H1 (cell line): ENCODE measurements at regions not wholly inside any gene's neighbourhood (a gene's known extent, or its start where the extent isn't known, plus 50 kb on each side); places are given as distances from the start of the nearest gene placed in this dataset.

Experiments used
- CTCF ChIA-PET: fragments of 300-600 bp; sonication (Branson Sonifier 250); formaldehyde crosslinking; loops from one replicate; lab custom pipeline; 2021; ENCODE audit not compliant: partially characterized antibody; lab: Charles Lee
- POLR2A ChIA-PET: fragments of 300-600 bp; sonication (Branson Sonifier 250); formaldehyde crosslinking; loops from one replicate; lab custom pipeline; 2021; ENCODE audit warnings: inconsistent platforms; ENCODE audit not compliant: partially characterized antibody; lab: Charles Lee
- DNase-seq, 2 experiments: peaks; one replicate each; pipeline versions ENCODE4 v3.0.0 to v3.0.0-alpha.2; 2010 to 2022; ENCODE audit warnings: low spot score in 2 of 2, low read depth in 1 of 2, mixed read lengths in 1 of 2
- FAIRE-seq: peaks from 2 replicates; lab custom pipeline; 2011; peaks lifted over from hg19 to GRCh38; lab: Jason Lieb, UNC
- H2AFZ ChIP-seq: 2 replicates; pipeline ENCODE4 v1.8.1; 2012; ENCODE audit warnings: low read length, inconsistent platforms
- H2AK5ac ChIP-seq: 2 replicates; pipeline ENCODE4 v1.6.1; 2013; ENCODE audit warnings: low read depth, low read length
- H2BK120ac ChIP-seq: replicated peaks from 2 replicates; pipeline ENCODE3; 2013; ENCODE audit warnings: low read depth, low read length, inconsistent platforms
- H2BK12ac ChIP-seq: 2 replicates; pipeline ENCODE4 v1.6.1; 2013; ENCODE audit warnings: low read depth, low read length
- H2BK15ac ChIP-seq: 2 replicates; pipeline ENCODE4 v1.6.1; 2013; ENCODE audit warnings: low read length
- H2BK20ac ChIP-seq: 2 replicates; pipeline ENCODE4 v1.6.1; 2013; ENCODE audit warnings: low read length
- H2BK5ac ChIP-seq: 2 replicates; pipeline ENCODE4 v1.6.1; 2013; ENCODE audit warnings: low read depth, low read length
- H3K14ac ChIP-seq: 2 replicates; pipeline ENCODE4 v1.6.1; 2013; ENCODE audit warnings: inconsistent platforms; ENCODE audit not compliant: insufficient read length
- H3K18ac ChIP-seq: 2 replicates; pipeline ENCODE4 v1.6.1; 2013; ENCODE audit warnings: low read length; ENCODE audit errors: extremely low read depth
- H3K23ac ChIP-seq: 2 replicates; pipeline ENCODE4 v1.6.1; 2013; ENCODE audit warnings: inconsistent platforms; ENCODE audit not compliant: insufficient read length
- H3K23me2 ChIP-seq: 2 replicates; pipeline ENCODE4 v1.6.1; 2013; ENCODE audit warnings: low read depth, low read length
- H3K27ac ChIP-seq: 2 replicates; pipeline ENCODE4 v1.6.1; 2011; ENCODE audit warnings: low read depth, low read length, inconsistent platforms
- H3K27me3 ChIP-seq, 4 experiments: replicated peaks in 1 of 4; 1 replicate in 1 of 4; 2 replicates in 3 of 4; pipeline versions ENCODE4 v1.6.1 to v1.8.1; 2011 to 2013; ENCODE audit warnings: low read length in 3 of 4, mild to moderate bottlenecking in 3 of 4, inconsistent platforms in 2 of 4, mixed read lengths in 2 of 4, moderate library complexity in 1 of 4; ENCODE audit not compliant: control insufficient read depth in 3 of 4, insufficient read depth in 3 of 4; ENCODE audit errors: extremely low read depth in 1 of 4
- H3K36me3 ChIP-seq, 4 experiments: 2 replicates each; pipeline versions ENCODE4 v1.6.1 to v1.8.1; 2011 to 2013; ENCODE audit warnings: mild to moderate bottlenecking in 4 of 4, low read length in 3 of 4, moderate library complexity in 2 of 4, control low read depth in 1 of 4, inconsistent platforms in 1 of 4; ENCODE audit not compliant: insufficient read depth in 4 of 4, control insufficient read depth in 2 of 4
- H3K4ac ChIP-seq: replicated peaks from 2 replicates; pipeline ENCODE3; 2013; ENCODE audit warnings: low read length, low read depth, mixed read lengths, inconsistent platforms; ENCODE audit not compliant: insufficient read length
- H3K4me1 ChIP-seq, 4 experiments: replicated peaks in 1 of 4; 1 replicate in 1 of 4; 2 replicates in 3 of 4; pipeline versions ENCODE4 v1.6.1 to v1.8.1; 2011 to 2013; ENCODE audit warnings: low read length in 3 of 4, inconsistent platforms in 2 of 4, mixed read lengths in 1 of 4; ENCODE audit not compliant: insufficient read depth in 4 of 4, control insufficient read depth in 3 of 4
- H3K4me2 ChIP-seq, 2 experiments: 2 replicates each; pipeline versions ENCODE4 v1.6.1 to v1.8.1; 2011 to 2013; ENCODE audit warnings: low read depth in 2 of 2, low read length in 2 of 2, control low read depth in 1 of 2, inconsistent platforms in 1 of 2, mild to moderate bottlenecking in 1 of 2; ENCODE audit not compliant: insufficient read depth in 1 of 2
- H3K4me3 ChIP-seq, 4 experiments: fragments of 200-600, 300-600 bp in 1 of 4; sonication (generic), shearing (Covaris generic), sonication (Bioruptor Twin) in 1 of 4; 2 replicates each; pipeline versions ENCODE4 v1.5.1 to v1.8.1; 2011 to 2016; ENCODE audit warnings: low read length in 4 of 4, low read depth in 3 of 4, control low read depth in 2 of 4, inconsistent platforms in 2 of 4, mild to moderate bottlenecking in 2 of 4, mixed read lengths in 1 of 4, moderate library complexity in 1 of 4; ENCODE audit not compliant: insufficient read depth in 2 of 4; ENCODE audit errors: extremely low read depth in 1 of 4
- H3K56ac ChIP-seq: replicated peaks from 2 replicates; pipeline ENCODE3; 2013; ENCODE audit warnings: low read depth, mild to moderate bottlenecking, mixed read lengths, low read length, inconsistent platforms; ENCODE audit not compliant: insufficient read length
- H3K79me1 ChIP-seq: 2 replicates; pipeline ENCODE4 v1.6.1; 2013; ENCODE audit warnings: low read depth, low read length, control low read depth
- H3K79me2 ChIP-seq, 2 experiments: 2 replicates each; pipeline versions ENCODE4 v1.6.1 to v1.8.1; 2012 to 2013; ENCODE audit warnings: low read length in 2 of 2, mild to moderate bottlenecking in 2 of 2, inconsistent platforms in 1 of 2; ENCODE audit not compliant: insufficient read depth in 2 of 2, control insufficient read depth in 1 of 2
- H3K9ac ChIP-seq, 4 experiments: replicated peaks in 1 of 4; 1 replicate in 1 of 4; 2 replicates in 3 of 4; pipeline versions ENCODE4 v1.6.1 to v1.8.1; 2011 to 2013; ENCODE audit warnings: low read depth in 3 of 4, low read length in 3 of 4, control low read depth in 2 of 4, mild to moderate bottlenecking in 2 of 4, moderate library complexity in 2 of 4, inconsistent platforms in 1 of 4; ENCODE audit errors: extremely low read depth in 1 of 4
- H3K9me3 ChIP-seq, 2 experiments: 2 replicates each; pipeline versions ENCODE4 v1.6.1 to v1.8.1; 2012 to 2013; ENCODE audit warnings: mild to moderate bottlenecking in 2 of 2, moderate library complexity in 2 of 2, control low read depth in 1 of 2, inconsistent platforms in 1 of 2, low read depth in 1 of 2, low read length in 1 of 2, mixed read lengths in 1 of 2; ENCODE audit not compliant: insufficient read depth in 2 of 2
- H4K20me1 ChIP-seq, 2 experiments: replicated peaks in 1 of 2; 2 replicates each; pipeline versions ENCODE3 to v1.8.1; 2011 to 2013; ENCODE audit warnings: inconsistent platforms in 2 of 2, low read length in 2 of 2, mild to moderate bottlenecking in 1 of 2; ENCODE audit not compliant: insufficient read depth in 2 of 2, control insufficient read depth in 1 of 2
- H4K5ac ChIP-seq: 2 replicates; pipeline ENCODE4 v1.6.1; 2013; ENCODE audit warnings: low read length, low read depth, mixed read lengths, inconsistent platforms; ENCODE audit not compliant: insufficient read length
- H4K8ac ChIP-seq: 2 replicates; pipeline ENCODE4 v1.8.0; 2013; ENCODE audit warnings: mild to moderate bottlenecking, moderate library complexity, low read length, inconsistent platforms; ENCODE audit not compliant: insufficient read depth; ENCODE audit errors: extremely low read depth
- H4K91ac ChIP-seq: replicated peaks from 2 replicates; pipeline ENCODE3; 2013; ENCODE audit warnings: low read length, mixed read lengths, inconsistent platforms; ENCODE audit not compliant: insufficient read length
- BCL11A ChIP-seq, 2 experiments: IDR thresholded peaks; one replicate each; pipeline ENCODE4 v1.6.1; 2011; ENCODE audit warnings: low read depth in 2 of 2, low read length in 2 of 2, mild to moderate bottlenecking in 2 of 2
- GTF2F1 ChIP-seq: IDR thresholded peaks from 2 replicates; pipeline ENCODE4 v1.6.1; 2012; ENCODE audit warnings: low read depth, low read length, improper control_type of control experiment, borderline replicate concordance
- KDM5A ChIP-seq: fragments of 200-600 bp; IDR thresholded peaks from 2 replicates; pipeline ENCODE4 v1.7.1; 2012; ENCODE audit warnings: mild to moderate bottlenecking, low read length, inconsistent platforms, mixed read lengths
- NANOG ChIP-seq: IDR thresholded peaks from 2 replicates; pipeline ENCODE4 v1.6.1; 2011; ENCODE audit warnings: low read length, low read depth, mild to moderate bottlenecking, inconsistent platforms; ENCODE audit not compliant: insufficient read depth, poor library complexity, severe bottlenecking
- RBBP5 ChIP-seq: IDR thresholded peaks from 2 replicates; pipeline ENCODE4 v1.7.1; 2012; ENCODE audit warnings: low read depth, mild to moderate bottlenecking, inconsistent platforms, low read length, moderate library complexity, borderline replicate concordance
- WGBS, 2 experiments: shearing (Covaris generic) in 1 of 2; methylation state at CpG; one replicate each; pipeline versions ENCODE4 v1.1.6 to v1.1.7; 2013 to 2015; ENCODE audit warnings: low lambda C conversion rate in 2 of 2, mixed read lengths in 2 of 2, inconsistent platforms in 1 of 2, low coverage in 1 of 2, missing lambda C conversion rate in 1 of 2; ENCODE audit not compliant: insufficient replicate concordance in 2 of 2, insufficient coverage in 1 of 2, insufficient read length in 1 of 2; ENCODE audit errors: extremely low coverage in 1 of 2, missing lambda C conversion rate in 1 of 2; 5-methylcytosine and 5-hydroxymethylcytosine counted together
- TF ChIP-seq, protein P1 (sequence below), 3 experiments: IDR thresholded peaks; 1 replicate in 2 of 3; 2 replicates in 1 of 3; pipeline versions ENCODE4 v1.5.1 to v1.6.1; 2011; ENCODE audit warnings: low read length in 3 of 3, mild to moderate bottlenecking in 3 of 3, inconsistent platforms in 2 of 3, low read depth in 1 of 3, moderate library complexity in 1 of 3; ENCODE audit not compliant: insufficient read depth in 1 of 3; ENCODE audit errors: control extremely low read depth in 1 of 3

DNA sequence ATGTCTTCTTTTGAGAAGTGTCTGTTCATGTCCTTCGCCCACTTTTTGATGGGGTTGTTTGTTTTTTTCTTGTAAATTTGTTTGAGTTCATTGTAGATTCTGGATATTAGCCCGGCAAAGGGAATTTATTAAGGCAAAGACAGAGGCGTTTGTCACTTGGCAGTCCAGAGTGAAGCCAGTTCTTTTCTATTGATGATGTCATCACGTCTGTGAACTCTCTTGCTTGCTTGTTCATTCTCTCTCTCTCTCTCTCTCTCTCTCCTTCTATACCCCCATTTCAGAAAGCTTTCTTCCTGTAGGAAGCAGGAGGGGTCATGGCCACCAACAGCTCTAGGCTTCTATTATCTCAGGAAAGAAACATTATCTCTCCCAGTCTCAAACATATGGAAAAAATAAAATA is 291.3 kb downstream of the OMA1 start:
- TF ChIP-seq GTF2F1: no peak
- no peak for TF ChIP-seq RBBP5
- TF ChIP-seq NANOG: no peak
- TF ChIP-seq, protein P1, sequence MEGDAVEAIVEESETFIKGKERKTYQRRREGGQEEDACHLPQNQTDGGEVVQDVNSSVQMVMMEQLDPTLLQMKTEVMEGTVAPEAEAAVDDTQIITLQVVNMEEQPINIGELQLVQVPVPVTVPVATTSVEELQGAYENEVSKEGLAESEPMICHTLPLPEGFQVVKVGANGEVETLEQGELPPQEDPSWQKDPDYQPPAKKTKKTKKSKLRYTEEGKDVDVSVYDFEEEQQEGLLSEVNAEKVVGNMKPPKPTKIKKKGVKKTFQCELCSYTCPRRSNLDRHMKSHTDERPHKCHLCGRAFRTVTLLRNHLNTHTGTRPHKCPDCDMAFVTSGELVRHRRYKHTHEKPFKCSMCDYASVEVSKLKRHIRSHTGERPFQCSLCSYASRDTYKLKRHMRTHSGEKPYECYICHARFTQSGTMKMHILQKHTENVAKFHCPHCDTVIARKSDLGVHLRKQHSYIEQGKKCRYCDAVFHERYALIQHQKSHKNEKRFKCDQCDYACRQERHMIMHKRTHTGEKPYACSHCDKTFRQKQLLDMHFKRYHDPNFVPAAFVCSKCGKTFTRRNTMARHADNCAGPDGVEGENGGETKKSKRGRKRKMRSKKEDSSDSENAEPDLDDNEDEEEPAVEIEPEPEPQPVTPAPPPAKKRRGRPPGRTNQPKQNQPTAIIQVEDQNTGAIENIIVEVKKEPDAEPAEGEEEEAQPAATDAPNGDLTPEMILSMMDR (IDR thresholded peaks at IDR 0.05; ENCODE audit: control extremely low read depth in 1 of 3, insufficient read depth in 1 of 3, low read depth in 1 of 3, low read length in 3 of 3): no peak
- TF ChIP-seq KDM5A: no peak
- TF ChIP-seq BCL11A (IDR thresholded peaks at IDR 0.05; ENCODE audit: low read depth in 2 of 2, low read length in 2 of 2): no peak
- no peak overlapping the region for H2BK12ac ChIP-seq
- H3K79me1 ChIP-seq: no peaks in the 10 kb centered on the region; the same call in 1 of the 2 replicates
- H3K79me2 ChIP-seq: no peaks in the 10 kb centered on the region
- H3K36me3 ChIP-seq: no peaks in the 10 kb centered on the region
- no peak overlapping the region for H2BK120ac ChIP-seq
- H2BK15ac ChIP-seq: no peak overlapping the region
- H2AK5ac ChIP-seq: no peak overlapping the region
- peaks cover 0 to 6% (median 4%) of the 10 kb centered on the region in 4 experiments; a peak in 5 of 7 replicates for H3K4me1 ChIP-seq
- no peak overlapping the region for H2AFZ ChIP-seq
- H2BK5ac ChIP-seq: no peak overlapping the region
- H4K91ac ChIP-seq: no peak overlapping the region
- no peak overlapping the region for H3K27ac ChIP-seq
- H3K9ac ChIP-seq: no peak overlapping the region
- H3K56ac ChIP-seq: no peak overlapping the region
- ChIA-PET CTCF (interaction anchor here (0.7 kb wide), 1 partner anchor 57 kb away, joined by 3 read pairs; no protein-coding TSS in a partner anchor), POLR2A (no interaction called here)
- no peak for DNase-seq
- no peak overlapping the region for H2BK20ac ChIP-seq
- H3K27me3 ChIP-seq: peaks cover 0 to 3% (median 0%) of the 10 kb centered on the region in 4 experiments; a peak in 3 of 7 replicates
- no peaks in the 10 kb centered on the region for H4K20me1 ChIP-seq
- H3K4me2 ChIP-seq: no peak overlapping the region
- H3K23ac ChIP-seq: no peak overlapping the region
- no peak overlapping the region for H4K8ac ChIP-seq
- no peak overlapping the region for H4K5ac ChIP-seq
- H3K9me3 ChIP-seq: no peaks in the 10 kb centered on the region
- no peak overlapping the region for H3K14ac ChIP-seq
- no peak overlapping the region for H3K4me3 ChIP-seq
- H3K18ac ChIP-seq: no peak overlapping the region
- no peaks in the 10 kb centered on the region; the same call in 1 of the 2 replicates for H3K23me2 ChIP-seq
- WGBS, 2 experiments: 88% methylated on average over 4 of the region's 4 CpGs; no CpG with 5 or more reads in 1 of the 2 experiments
- FAIRE-seq: no peak
- no peak overlapping the region for H3K4ac ChIP-seq
